ENCODE measurements at regions not wholly inside any gene's neighbourhood (a gene's known extent, or its start where the extent isn't known, plus 50 kb on each side); places are given as distances from the start of the nearest gene placed in this dataset.

- H3K27me3 ChIP-seq (ENCODE audit: insufficient read depth, poor library complexity, severe bottlenecking): no peaks in the 10 kb centered on the region
- H3K4me3 ChIP-seq (ENCODE audit: severe bottlenecking): no peak overlapping the region
- TF ChIP-seq CTCF (IDR thresholded peaks at IDR 0.05; ENCODE audit: poor library complexity, severe bottlenecking): no peak
- no peaks in the 10 kb centered on the region for H3K36me3 ChIP-seq (ENCODE audit: low read depth)
- H3K9me3 ChIP-seq (ENCODE audit: severe bottlenecking): no peaks in the 10 kb centered on the region
- ATAC-seq (ENCODE audit: low read depth) (no peak), DNase-seq (ENCODE audit: low spot score) (no peak)
- peaks cover 5% of the 10 kb centered on the region for H3K4me1 ChIP-seq (ENCODE audit: insufficient read depth, poor library complexity, severe bottlenecking)
- no peak overlapping the region for H3K27ac ChIP-seq (ENCODE audit: poor library complexity, severe bottlenecking)
Measured at GRCh38 chr3:106125321-106125720, 256.5 kb upstream of the CBLB start.

GRCh38 chr3:106126067-106126845 lies 257.4 kb upstream of the CBLB start:
- H3K27ac ChIP-seq (ENCODE audit: poor library complexity, severe bottlenecking): no peak overlapping the region
- no peak overlapping the region for H3K4me3 ChIP-seq (ENCODE audit: severe bottlenecking)
- no peaks in the 10 kb centered on the region for H3K36me3 ChIP-seq (ENCODE audit: low read depth)
- TF ChIP-seq CTCF (IDR thresholded peaks at IDR 0.05; ENCODE audit: poor library complexity, severe bottlenecking): no peak
- H3K9me3 ChIP-seq (ENCODE audit: severe bottlenecking): no peaks in the 10 kb centered on the region
- no peak for ATAC-seq (ENCODE audit: low read depth)
- no peak for DNase-seq (ENCODE audit: low spot score)
- peaks cover 6% of the 10 kb centered on the region for H3K4me1 ChIP-seq (ENCODE audit: insufficient read depth, poor library complexity, severe bottlenecking)
- H3K27me3 ChIP-seq (ENCODE audit: insufficient read depth, poor library complexity, severe bottlenecking): no peaks in the 10 kb centered on the region

GRCh38 chr3:106126846-106127235 lies 258.0 kb upstream of the CBLB start:
- DNase-seq (ENCODE audit: low spot score) (no peak), ATAC-seq (ENCODE audit: low read depth) (no peak)
- no peak overlapping the region for H3K27ac ChIP-seq (ENCODE audit: poor library complexity, severe bottlenecking)
- H3K36me3 ChIP-seq (ENCODE audit: low read depth): no peaks in the 10 kb centered on the region
- H3K9me3 ChIP-seq (ENCODE audit: severe bottlenecking): no peaks in the 10 kb centered on the region
- H3K27me3 ChIP-seq (ENCODE audit: insufficient read depth, poor library complexity, severe bottlenecking): no peaks in the 10 kb centered on the region
- H3K4me3 ChIP-seq (ENCODE audit: severe bottlenecking): no peak overlapping the region
- no peak for TF ChIP-seq CTCF (IDR thresholded peaks at IDR 0.05; ENCODE audit: poor library complexity, severe bottlenecking)
- peaks cover 6% of the 10 kb centered on the region for H3K4me1 ChIP-seq (ENCODE audit: insufficient read depth, poor library complexity, severe bottlenecking)

GRCh38 chr3:106129939-106130338 lies 261.1 kb upstream of the CBLB start:
- Histone ChIP-seq H3K4me3 (ENCODE audit: severe bottlenecking) (no peak overlapping the region), H3K9me3 (ENCODE audit: severe bottlenecking) (no peaks in the 10 kb centered on the region), H3K4me1 (ENCODE audit: insufficient read depth, poor library complexity, severe bottlenecking) (peaks cover 6% of the 10 kb centered on the region), H3K27me3 (ENCODE audit: insufficient read depth, poor library complexity, severe bottlenecking) (no peaks in the 10 kb centered on the region), H3K36me3 (ENCODE audit: low read depth) (no peaks in the 10 kb centered on the region), H3K27ac (ENCODE audit: poor library complexity, severe bottlenecking) (no peak overlapping the region)
- no peak for TF ChIP-seq CTCF (IDR thresholded peaks at IDR 0.05; ENCODE audit: poor library complexity, severe bottlenecking)
- DNase-seq (ENCODE audit: low spot score) (no peak), ATAC-seq (ENCODE audit: low read depth) (no peak)
